Stimulated activated CD4-positive, alpha-beta T cell treated with anti-CD3 and anti-CD28 coated beads, Interleukin-1b, Interleukin-23, amount 100 ng/mL, for 24 hours (primary cell): ENCODE measurements at regions not wholly inside any gene's neighbourhood (a gene's known extent, or its start where the extent isn't known, plus 50 kb on each side); places are given as distances from the start of the nearest gene placed in this dataset.

ENCODE experiments used
- DNase-seq, 4 experiments: peaks; one replicate each; pipeline ENCODE4 v3.0.0-alpha.2; 2020; ENCODE audit warnings: low read depth in 4 of 4, low spot score in 1 of 4

GRCh38 chr1:5751163-5751540 lies 241.1 kb downstream of the NPHP4 start:
- no peak for DNase-seq

DNA sequence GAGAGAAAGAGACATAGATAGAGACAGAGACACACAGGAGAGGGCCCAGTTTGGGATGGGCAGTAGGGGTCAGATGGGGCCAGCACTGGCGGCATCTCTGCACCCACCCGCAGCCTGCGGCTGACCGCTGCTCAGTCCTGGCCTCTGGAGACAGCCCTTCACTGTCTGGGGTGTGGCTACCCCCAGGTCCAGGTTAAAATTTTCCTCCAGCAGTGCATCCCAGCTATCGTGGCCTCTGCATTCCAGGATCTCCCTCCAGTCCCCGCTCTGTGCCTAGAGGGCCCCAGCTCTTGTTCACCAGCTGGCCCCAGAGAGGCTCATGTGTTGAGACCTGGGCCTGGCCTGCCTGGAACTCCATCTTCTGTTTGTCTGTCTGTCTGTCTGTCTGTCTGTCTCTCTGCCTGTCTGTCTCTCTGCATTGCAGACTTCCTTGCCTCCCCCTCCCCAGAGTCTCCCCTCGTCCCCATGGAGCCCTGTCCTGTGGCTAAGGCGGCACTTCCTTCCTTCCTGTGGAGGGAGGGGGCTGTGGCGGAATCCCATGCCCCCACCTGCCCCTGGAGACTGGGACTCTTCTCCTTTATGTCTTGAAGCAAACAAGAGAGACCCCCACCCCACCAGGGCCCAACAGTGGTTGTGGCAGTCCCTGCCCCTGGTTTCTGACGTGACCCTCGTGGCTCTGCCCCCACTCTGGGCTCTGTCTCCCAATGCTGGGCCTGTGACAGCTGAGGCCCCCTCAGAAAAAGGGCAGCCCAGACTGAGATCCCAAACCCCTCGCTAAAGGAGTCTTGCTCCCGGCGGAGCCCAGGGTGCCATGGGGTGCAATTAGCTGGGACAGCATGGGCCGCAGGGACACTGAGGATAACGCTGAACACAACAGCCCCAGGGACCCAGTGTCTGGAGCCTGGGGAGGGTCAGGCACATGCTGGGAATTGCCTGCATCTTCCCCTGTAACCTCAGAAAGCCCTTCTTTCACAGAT lies 241.8 kb downstream of the NPHP4 start:
- no peak for DNase-seq

- DNase-seq = no peak
These were observed 243.7 kb downstream of the NPHP4 start for GRCh38 chr1:5748286-5749225.

- DNase-seq = no peak
These were observed 244.6 kb downstream of the NPHP4 start for GRCh38 chr1:5747426-5748285.

DNA sequence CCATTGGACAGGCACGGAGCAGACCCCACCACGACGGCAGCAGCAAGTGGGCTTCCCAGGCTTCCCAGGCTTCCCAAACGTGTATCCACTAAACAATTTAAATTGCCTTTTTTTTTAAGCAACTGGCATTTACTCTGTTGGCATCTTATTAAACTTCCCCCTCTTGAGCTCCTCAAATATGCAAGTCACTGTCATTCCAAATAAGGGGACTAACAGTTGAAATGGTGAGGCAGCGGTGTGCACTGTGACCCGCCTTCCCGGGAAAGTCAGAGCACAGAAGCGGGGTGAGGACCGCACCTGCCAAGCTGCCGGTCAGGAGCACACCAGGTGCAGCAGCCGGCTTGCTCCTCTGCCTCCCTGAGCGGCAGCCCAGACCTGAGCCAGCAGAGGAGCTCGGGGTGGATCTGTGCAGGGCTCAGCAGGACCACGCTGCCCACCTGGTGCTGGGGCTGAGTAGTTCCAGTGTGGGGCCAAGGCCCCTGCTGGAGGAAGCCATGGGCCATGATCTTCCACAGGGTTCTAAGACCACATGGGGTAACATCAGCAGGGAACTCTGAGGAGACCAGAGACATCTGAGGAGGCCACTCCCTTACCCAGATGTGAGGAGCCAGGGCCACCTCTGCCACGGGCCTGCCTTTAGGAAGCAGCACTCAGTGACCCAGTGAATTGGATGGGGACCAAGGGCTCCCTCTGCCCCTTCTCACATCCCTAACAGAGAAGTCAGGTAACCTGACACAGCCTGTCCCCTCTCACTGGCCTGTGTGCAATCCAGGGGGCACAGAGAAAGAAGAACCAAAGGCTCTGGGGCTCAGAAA lies 245.4 kb downstream of the NPHP4 start:
- DNase-seq = no peak

GRCh38 chr1:5745800-5746610 lies 246.2 kb downstream of the NPHP4 start:
- peak; percentile 9 to 44 (median 30) for DNase-seq

DNA sequence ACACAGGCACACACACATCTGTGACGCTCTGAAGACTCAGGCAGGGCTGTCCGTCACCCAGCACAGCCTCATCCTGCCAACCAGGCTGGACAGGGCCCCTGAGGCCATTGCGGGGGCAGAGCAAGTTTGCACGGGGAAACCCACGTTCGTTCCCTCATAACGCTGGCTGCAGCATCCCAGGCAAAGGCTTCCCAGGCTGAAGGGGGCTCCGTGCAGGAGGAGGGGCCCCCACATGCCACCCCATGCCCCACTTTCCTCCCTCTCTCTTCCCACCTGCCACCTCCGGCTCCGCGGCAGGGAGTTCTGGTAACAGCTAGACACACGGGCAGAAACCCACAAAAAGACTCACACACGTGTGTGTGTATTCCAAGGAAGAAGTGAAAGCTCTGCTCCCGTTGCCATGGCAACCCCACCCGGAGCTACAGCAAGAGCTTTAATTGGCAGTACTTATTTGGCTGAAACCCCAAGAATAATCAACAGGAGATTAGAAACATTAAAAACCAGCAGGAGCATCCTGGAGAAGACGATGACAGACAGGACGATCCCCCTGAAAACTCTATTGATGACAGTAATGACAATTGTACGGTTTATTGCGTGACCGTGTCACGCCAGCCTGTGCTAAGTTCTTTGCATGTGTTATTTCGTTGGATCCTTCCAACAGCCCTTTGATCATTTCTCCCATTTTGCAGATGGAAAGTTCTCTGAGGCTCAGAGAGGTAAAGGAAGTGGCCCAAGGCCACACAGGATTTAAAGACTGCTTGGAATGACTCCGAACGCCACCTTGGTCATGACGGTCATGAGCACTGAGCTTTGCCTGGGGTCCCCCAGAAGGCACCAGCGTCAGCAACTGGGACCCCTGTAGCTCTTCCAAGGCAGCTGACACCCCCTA lies 247.1 kb downstream of the NPHP4 start:
- no peak for DNase-seq

DNA sequence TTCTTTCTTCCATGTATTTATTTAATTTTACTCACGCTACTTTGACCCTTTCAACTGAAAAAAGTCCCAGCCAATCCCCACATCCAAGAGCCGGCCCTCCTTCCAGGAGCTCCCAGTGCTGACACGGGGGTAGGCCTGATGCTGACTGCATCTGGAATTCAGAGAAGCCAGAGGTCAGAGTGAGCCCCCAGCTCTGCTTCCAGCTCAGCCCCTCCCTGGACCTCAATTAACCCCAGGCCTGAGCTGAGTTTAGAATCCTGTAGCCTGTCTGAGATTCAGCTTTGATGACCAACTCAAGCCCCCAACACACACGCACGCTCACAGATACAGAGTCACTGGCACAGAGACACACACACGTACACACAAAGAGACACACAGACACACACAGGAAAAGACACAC lies 247.9 kb downstream of the NPHP4 start:
- no peak for DNase-seq

DNA sequence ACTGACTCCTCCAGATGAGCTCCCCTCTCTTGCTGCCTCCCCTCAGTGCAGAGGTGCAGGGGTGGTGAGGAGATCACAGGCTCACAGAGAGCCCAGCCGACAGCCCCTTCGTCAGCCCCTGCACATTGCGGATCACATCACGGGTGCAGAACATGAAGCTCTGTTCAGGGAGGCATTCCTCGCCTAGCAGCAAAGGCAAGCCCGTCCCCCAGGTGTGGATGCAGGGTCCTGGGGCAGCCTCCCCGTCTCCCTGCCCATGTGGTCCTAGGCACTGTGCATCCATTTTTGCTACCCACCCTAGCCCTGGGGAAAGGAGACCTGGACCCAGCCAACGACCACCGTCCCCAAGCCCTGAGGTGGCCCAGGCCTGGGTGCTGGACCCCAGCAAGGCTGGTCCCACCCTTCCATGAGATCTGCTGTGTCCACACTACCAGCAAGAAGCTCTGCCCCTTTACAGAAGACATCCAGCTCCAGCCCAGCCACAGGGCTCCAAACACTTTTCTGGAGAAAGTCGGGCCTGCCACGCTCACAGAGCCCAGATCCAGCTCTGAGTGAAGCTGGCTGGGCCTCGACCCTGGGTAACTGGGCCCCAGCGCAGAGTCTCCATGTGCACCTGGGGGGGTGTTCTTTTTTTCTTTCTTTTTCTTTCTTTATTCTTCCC lies 248.7 kb downstream of the NPHP4 start:
- no peak for DNase-seq

DNA sequence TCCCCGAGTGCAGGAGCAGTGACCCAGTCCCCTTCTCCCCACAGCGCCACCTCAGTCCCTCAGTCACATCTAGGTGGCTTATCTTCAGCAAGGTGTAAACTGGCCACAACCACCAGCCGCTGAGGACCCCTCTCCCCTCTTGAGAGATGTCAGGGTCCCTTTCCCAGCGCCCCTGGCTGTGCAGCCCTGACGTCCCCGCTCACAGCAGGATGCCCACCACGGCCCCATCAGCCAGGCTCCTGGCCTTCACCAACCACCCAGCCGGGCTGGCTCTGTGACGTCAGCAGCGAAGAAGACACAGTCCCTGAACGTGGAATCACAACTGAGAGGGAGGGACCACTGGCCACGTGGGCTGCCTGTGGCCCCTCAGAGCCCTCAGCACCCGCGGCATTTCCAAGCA lies 249.4 kb downstream of the NPHP4 start:
- no peak for DNase-seq

- no peak for DNase-seq
These were observed 250.2 kb downstream of the NPHP4 start for GRCh38 chr1:5742032-5742431.

- no peak for DNase-seq
These were observed 251.1 kb downstream of the NPHP4 start for GRCh38 chr1:5740865-5741860.

DNA sequence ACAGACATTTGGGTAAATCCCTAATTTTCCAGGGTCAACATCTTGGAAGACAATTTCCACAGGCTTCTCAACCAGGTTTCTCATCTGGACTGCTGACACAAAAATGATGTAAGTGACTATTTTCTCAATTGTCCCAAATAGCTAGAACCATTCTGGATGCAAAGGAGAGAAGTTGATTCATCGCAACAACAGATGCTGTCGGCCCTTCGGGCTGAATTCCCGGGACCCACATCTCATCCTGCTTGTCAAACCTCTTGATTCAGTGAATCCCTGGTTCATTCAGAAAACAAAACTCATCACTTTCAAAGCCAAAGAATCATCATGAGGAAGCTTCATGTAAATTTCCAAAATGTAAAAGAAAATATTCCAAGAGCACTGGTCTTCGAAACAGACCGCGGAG lies 251.8 kb downstream of the NPHP4 start:
- DNase-seq = no peak

DNA sequence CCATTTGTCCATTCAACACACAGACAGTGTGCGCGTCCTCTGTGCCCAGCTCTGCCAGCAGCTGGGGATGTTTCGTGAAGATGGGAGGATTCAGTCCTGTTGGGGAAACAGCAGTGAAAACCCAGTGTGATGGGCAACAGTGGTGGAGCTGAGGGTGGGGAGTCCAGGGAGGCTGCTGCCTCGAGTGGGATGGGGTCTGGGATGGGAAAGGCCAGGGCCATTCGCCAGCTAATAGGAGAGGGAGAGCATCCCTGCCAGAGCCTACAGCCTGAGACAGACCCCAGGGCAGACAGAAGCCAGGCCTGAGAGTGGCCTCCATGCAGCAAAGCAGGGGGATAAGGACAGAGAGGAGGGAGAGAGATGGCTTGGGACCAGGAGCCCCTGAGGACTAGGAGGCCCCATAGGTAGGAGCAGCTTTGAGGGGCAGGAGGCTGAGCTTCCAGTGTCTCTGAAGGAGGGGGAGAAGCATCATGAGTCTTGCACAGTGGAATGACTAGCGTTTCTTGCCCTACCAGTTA lies 252.6 kb downstream of the NPHP4 start:
- no peak for DNase-seq

- no peak for DNase-seq
These were observed 253.2 kb downstream of the NPHP4 start for GRCh38 chr1:5738911-5739462.

DNA sequence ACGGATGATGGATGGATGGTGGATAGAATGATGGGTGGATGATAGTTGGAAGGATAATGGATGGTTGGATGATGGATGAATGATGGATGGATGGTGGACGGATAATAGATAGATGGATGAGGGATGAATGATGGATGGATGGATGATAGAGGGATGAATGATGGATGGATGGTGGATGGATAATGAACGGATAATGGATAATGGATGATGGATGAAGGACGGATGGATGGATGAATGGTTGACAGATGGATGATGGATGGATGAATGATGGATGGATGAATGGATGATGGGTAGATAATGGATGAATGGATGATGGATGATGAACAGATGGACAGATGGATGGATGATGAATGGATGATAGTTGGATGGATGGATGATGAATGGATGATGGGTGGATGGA lies 255.1 kb downstream of the NPHP4 start:
- DNase-seq = no peak
